C4-2B (cell line): ENCODE measurements at regions not wholly inside any gene's neighbourhood (a gene's known extent, or its start where the extent isn't known, plus 50 kb on each side); places are given as distances from the start of the nearest gene placed in this dataset.

ENCODE experiments used
- H3K27ac ChIP-seq: fragments of 450-650 bp; 2 replicates; pipeline ENCODE4 v1.5.1; 2017
- CTCF ChIP-seq: fragments of 450-650 bp; conservative IDR thresholded peaks from 2 replicates; pipeline ENCODE4 v1.5.1; 2017; ENCODE audit warnings: mild to moderate bottlenecking
- ZFX ChIP-seq: fragments of 450-650 bp; IDR thresholded peaks from 2 replicates; pipeline ENCODE4 v1.6.1; 2017

GRCh38 chr6:21914121-21914973 lies 320.8 kb downstream of the SOX4 start:
- no peak overlapping the region for H3K27ac ChIP-seq
- no peak for TF ChIP-seq CTCF
- no peak for TF ChIP-seq ZFX

- no peak overlapping the region for H3K27ac ChIP-seq
- no peak for TF ChIP-seq CTCF
- TF ChIP-seq ZFX, result no peak
Observed at GRCh38 chr6:21915707-21916260, 322.2 kb downstream of the SOX4 start.

- no peak overlapping the region for H3K27ac ChIP-seq
- TF ChIP-seq CTCF (no peak), ZFX (no peak)
Observed at GRCh38 chr6:21918041-21918440, 324.5 kb downstream of the SOX4 start.

GRCh38 chr6:21918666-21919065 lies 325.1 kb downstream of the SOX4 start:
- H3K27ac ChIP-seq, result no peak overlapping the region

GRCh38 chr6:21922086-21922485 lies 328.5 kb downstream of the SOX4 start:
- H3K27ac ChIP-seq, result no peak overlapping the region
- no peak for TF ChIP-seq CTCF
- no peak for TF ChIP-seq ZFX

More at GRCh38 chr6:21918666-21919065, 325.1 kb downstream of the SOX4 start:
- TF ChIP-seq CTCF, result no peak
- TF ChIP-seq ZFX, result no peak

- no peak overlapping the region for H3K27ac ChIP-seq
- TF ChIP-seq CTCF (no peak), ZFX (no peak)
Observed at GRCh38 chr6:21924002-21924401, 330.5 kb downstream of the SOX4 start.

GRCh38 chr6:21928827-21929226 lies 335.3 kb downstream of the SOX4 start:
- TF ChIP-seq ZFX (no peak), CTCF (no peak)
- no peak overlapping the region for H3K27ac ChIP-seq
